Lung (tissue), 11 donors: ENCODE measurements at regions not wholly inside any gene's neighbourhood (a gene's known extent, or its start where the extent isn't known, plus 50 kb on each side); places are given as distances from the start of the nearest gene placed in this dataset.

Experiments
- ATAC-seq: fragments of 200-7000 bp; cut with Tn5 transposase; one replicate; pipeline ENCODE4 v1.9.1; 2020; ENCODE audit warnings: moderate number of reproducible peaks; ENCODE audit not compliant: insufficient read depth, low FRiP score
- DNase-seq, 3 donors: peaks; one replicate each; pipeline ENCODE4 v3.0.0-alpha.2; 2013 to 2017
- H3K27ac ChIP-seq, 2 donors: one replicate each; pipeline ENCODE4 v1.5.1; 2013; ENCODE audit warnings: mild to moderate bottlenecking in 2 of 2, moderate library complexity in 2 of 2, control low read depth in 1 of 2, inconsistent platforms in 1 of 2, low read depth in 1 of 2, low read length in 1 of 2
- H3K27me3 ChIP-seq, 3 donors: one replicate each; pipeline ENCODE4 v1.5.1; 2013; ENCODE audit warnings: low read length in 2 of 3; ENCODE audit not compliant: control insufficient read depth in 3 of 3, insufficient read depth in 3 of 3
- H3K36me3 ChIP-seq, 4 donors: one replicate each; pipeline ENCODE4 v1.5.1; 2013; ENCODE audit warnings: low read length in 4 of 4, mild to moderate bottlenecking in 1 of 4, moderate library complexity in 1 of 4; ENCODE audit not compliant: control insufficient read depth in 4 of 4, insufficient read depth in 4 of 4
- H3K4me1 ChIP-seq, 5 donors: one replicate each; pipeline ENCODE4 v1.5.1; 2013; ENCODE audit warnings: low read length in 5 of 5, mild to moderate bottlenecking in 2 of 5, moderate library complexity in 1 of 5; ENCODE audit not compliant: control insufficient read depth in 5 of 5, insufficient read depth in 5 of 5
- H3K4me3 ChIP-seq: one replicate; pipeline ENCODE4 v1.5.1; 2013; ENCODE audit warnings: mild to moderate bottlenecking, control low read depth, moderate library complexity
- H3K9ac ChIP-seq, 2 donors: one replicate each; pipeline ENCODE4 v1.5.1; 2013; ENCODE audit warnings: low read length in 2 of 2, control low read depth in 1 of 2; ENCODE audit not compliant: insufficient read depth in 1 of 2
- H3K9me3 ChIP-seq, 4 donors: one replicate each; pipeline ENCODE4 v1.5.1; 2013; ENCODE audit warnings: low read length in 3 of 4, mild to moderate bottlenecking in 1 of 4, moderate library complexity in 1 of 4; ENCODE audit not compliant: control insufficient read depth in 4 of 4, insufficient read depth in 3 of 4
- CTCF ChIP-seq: IDR thresholded peaks from 2 replicates; pipeline ENCODE4 v1.5.1; 2012; ENCODE audit warnings: mild to moderate bottlenecking; ENCODE audit errors: control extremely low read depth, extremely low read depth
- WGBS, 2 donors: extraction: QIAGEN DNeasy Blood & Tissue Kit; methylation state at CpG; one replicate each; pipeline ENCODE4 v1.1.7; 2013; 5-methylcytosine and 5-hydroxymethylcytosine counted together
- donor health status: control.
- donor health status: control.
- donor health status: Bipolar disorder and iron deficiency.
- donor health status: healthy.
- donor health status: DM: yes; HTN: yes; CAD: no.

- DNase-seq = no peak
- WGBS, 2 donors = 78 to 79% methylated on average over 11 of the region's 11 CpGs
- Histone ChIP-seq H3K27me3 (no peaks in the 10 kb centered on the region), H3K4me1 (peaks cover 0 to 17% (median 4%) of the 10 kb centered on the region in 5 donors), H3K4me3 (no peak overlapping the region), H3K27ac (no peak overlapping the region), H3K36me3 (no peaks in the 10 kb centered on the region), H3K9me3 (no peaks in the 10 kb centered on the region), H3K9ac (no peak overlapping the region)
- no peak for TF ChIP-seq CTCF
- peak; percentile 59 for ATAC-seq
Measured at GRCh38 chr4:13988353-13989305, 361.1 kb upstream of the BOD1L1 start.

GRCh38 chr4:13989501-13989900 is 362.0 kb upstream of the BOD1L1 start:
- Histone ChIP-seq H3K9me3 (no peaks in the 10 kb centered on the region), H3K27ac (no peak overlapping the region), H3K27me3 (no peaks in the 10 kb centered on the region), H3K4me1 (peaks cover 0 to 17% (median 4%) of the 10 kb centered on the region in 5 donors), H3K9ac (no peak overlapping the region), H3K4me3 (no peak overlapping the region), H3K36me3 (no peaks in the 10 kb centered on the region)
- no peak for TF ChIP-seq CTCF
- ATAC-seq (no peak), DNase-seq (no peak)
- WGBS, 2 donors = 82 to 85% methylated on average over 6 of the region's 6 CpGs

- Histone ChIP-seq H3K9ac (no peak overlapping the region), H3K4me1 (peaks cover 0 to 9% (median 2%) of the 10 kb centered on the region in 5 donors), H3K36me3 (no peaks in the 10 kb centered on the region), H3K27me3 (no peaks in the 10 kb centered on the region), H3K27ac (no peak overlapping the region), H3K4me3 (no peak overlapping the region), H3K9me3 (no peaks in the 10 kb centered on the region)
- WGBS, 2 donors = 24 to 37% methylated on average over 4 of the region's 4 CpGs
- DNase-seq (peak in 2 of 3 donors; percentile 36 to 61), ATAC-seq (no peak)
- no peak for TF ChIP-seq CTCF
Measured at GRCh38 chr4:13990596-13991589, 363.4 kb upstream of the BOD1L1 start.
